Panc1 (cell line): ENCODE measurements at regions not wholly inside any gene's neighbourhood (a gene's known extent, or its start where the extent isn't known, plus 50 kb on each side); places are given as distances from the start of the nearest gene placed in this dataset.

Experiments used
- ATAC-seq: fragments of 200-7000 bp; cut with Tn5 transposase; 2 replicates; pipeline ENCODE4 v1.9.1; 2020; ENCODE audit warnings: mild to moderate bottlenecking, moderate library complexity
- BruUV-seq: library from RNA; stranded (reverse); fragments of 400-500 nt; replicated peaks from 2 replicates; lab custom pipeline; 2021; lab: Mats Ljungman, UMichigan
- CTCF ChIA-PET: fragments of 300-600 bp; sonication (Branson Sonifier 250); formaldehyde crosslinking; loops from one replicate; lab custom pipeline; 2022; ENCODE audit warnings: antibody characterized with exemption; lab: Charles Lee
- POLR2A ChIA-PET: fragments of 300-600 bp; sonication (Branson Sonifier 250); formaldehyde crosslinking; loops from one replicate; lab custom pipeline; 2022; ENCODE audit warnings: antibody characterized with exemption; lab: Charles Lee
- DNase-seq: peaks from one replicate; pipeline ENCODE4 v3.0.0-alpha.2; 2010; ENCODE audit warnings: low read depth, low spot score
- H3K27ac ChIP-seq: 2 replicates; pipeline ENCODE4 v1.5.1; 2011; ENCODE audit warnings: mild to moderate bottlenecking, low read length, inconsistent platforms
- H3K27me3 ChIP-seq: fragments of 200-500 bp; sonication (Bioruptor generic); 2 replicates; pipeline ENCODE4 v1.6.0; 2014; ENCODE audit warnings: low read length, inconsistent platforms; ENCODE audit not compliant: control insufficient read depth, insufficient read depth
- H3K36me3 ChIP-seq: fragments of 200-500 bp; sonication (Bioruptor generic); 2 replicates; pipeline ENCODE4 v1.5.1; 2014; ENCODE audit warnings: inconsistent platforms, mild to moderate bottlenecking, low read length, moderate library complexity; ENCODE audit not compliant: control insufficient read depth, insufficient read depth
- H3K4me1 ChIP-seq: 2 replicates; pipeline ENCODE4 v1.5.1; 2011; ENCODE audit warnings: inconsistent platforms, mild to moderate bottlenecking, low read length, moderate library complexity; ENCODE audit not compliant: control insufficient read depth, insufficient read depth
- H3K4me3 ChIP-seq, 2 experiments: 2 replicates each; pipeline ENCODE4 v1.5.1; 2011 to 2012; ENCODE audit warnings: low read depth in 2 of 2, low read length in 2 of 2, mild to moderate bottlenecking in 2 of 2, inconsistent platforms in 1 of 2, moderate library complexity in 1 of 2
- H3K9me3 ChIP-seq: fragments of 200-500 bp; sonication (Bioruptor generic); 2 replicates; pipeline ENCODE4 v1.5.1; 2014; ENCODE audit warnings: low read depth, mild to moderate bottlenecking, inconsistent platforms, low read length, moderate library complexity; ENCODE audit not compliant: control insufficient read depth, insufficient read depth
- CTCF ChIP-seq: fragments of 450-650 bp; IDR thresholded peaks from 2 replicates; pipeline ENCODE4 v1.5.1; 2017; ENCODE audit warnings: mild to moderate bottlenecking
- POLR2AphosphoS5 ChIP-seq: IDR thresholded peaks from 2 replicates; pipeline ENCODE4 v1.6.1; 2012; ENCODE audit warnings: mild to moderate bottlenecking, low read depth, low read length, moderate library complexity
- REST ChIP-seq, 2 experiments: IDR thresholded peaks; 2 replicates each; pipeline ENCODE4 v1.6.1; 2011 to 2012; ENCODE audit warnings: low read depth in 2 of 2, control low read depth in 1 of 2, low read length in 1 of 2, mild to moderate bottlenecking in 1 of 2, moderate library complexity in 1 of 2; ENCODE audit not compliant: insufficient read depth in 1 of 2
- SIN3A ChIP-seq: IDR thresholded peaks from 2 replicates; pipeline ENCODE4 v1.6.1; 2012; ENCODE audit warnings: low read depth, mild to moderate bottlenecking, low read length, moderate library complexity, borderline replicate concordance; ENCODE audit not compliant: insufficient read depth
- TCF7L2 ChIP-seq: IDR thresholded peaks from 2 replicates; pipeline ENCODE4 v1.6.1; 2011; ENCODE audit warnings: mild to moderate bottlenecking, low read depth, low read length, inconsistent platforms
- in situ Hi-C: cut with HindIII; loops from 2 replicates; pipeline ENCODE4 v1.10.0; 2016; ENCODE audit warnings: low sequenced_read_pairs, low pct_unique_long_range_greater_than_20kb
- intact Hi-C: fragments of 100-400 bp; cut with micrococcal nuclease; formaldehyde crosslinking; loops from one replicate; pipeline ENCODE4 v1.10.0; 2022; ENCODE audit not compliant: unreplicated experiment

- intact Hi-C loops: no loop called here
- no peak overlapping the region for H3K4me3 ChIP-seq
- no peak for TF ChIP-seq POLR2AphosphoS5
- no peak for TF ChIP-seq TCF7L2
- TF ChIP-seq SIN3A: no peak
- TF ChIP-seq REST (IDR thresholded peaks at IDR 0.05; ENCODE audit: insufficient read depth in 1 of 2, low read depth in 2 of 2, low read length in 1 of 2): no peak
- TF ChIP-seq CTCF: no peak
- CTCF ChIA-PET: no interaction called here
- H3K4me1 ChIP-seq: no peaks in the 10 kb centered on the region
- no peaks in the 10 kb centered on the region for H3K9me3 ChIP-seq
- in situ Hi-C loops: no loop called here
- POLR2A ChIA-PET: no interaction called here
- DNase-seq (no peak), ATAC-seq (no peak)
- BruUV-seq: no TSS peak
- H3K36me3 ChIP-seq: no peaks in the 10 kb centered on the region
- H3K27ac ChIP-seq: no peak overlapping the region
- H3K27me3 ChIP-seq: no peaks in the 10 kb centered on the region
These were observed 69.0 kb upstream of the LEF1 start for GRCh38 chr4:108237693-108238092.

- in situ Hi-C loops (no loop called here), intact Hi-C loops (no loop called here)
- ChIA-PET POLR2A (no interaction called here), CTCF (no interaction called here)
- Histone ChIP-seq H3K4me1 (no peaks in the 10 kb centered on the region), H3K9me3 (no peaks in the 10 kb centered on the region), H3K4me3 (no peak overlapping the region), H3K27me3 (no peaks in the 10 kb centered on the region), H3K27ac (no peak overlapping the region), H3K36me3 (no peaks in the 10 kb centered on the region)
- no peak for ATAC-seq
- BruUV-seq: no TSS peak
- no peak for TF ChIP-seq POLR2AphosphoS5
- TF ChIP-seq SIN3A: no peak
- no peak for TF ChIP-seq TCF7L2
- no peak for TF ChIP-seq CTCF
- TF ChIP-seq REST (IDR thresholded peaks at IDR 0.05; ENCODE audit: insufficient read depth in 1 of 2, low read depth in 2 of 2, low read length in 1 of 2): no peak
- no peak for DNase-seq
These were observed 67.5 kb upstream of the LEF1 start for GRCh38 chr4:108236264-108236663.
